HL-60 (cell line): ENCODE measurements at regions not wholly inside any gene's neighbourhood (a gene's known extent, or its start where the extent isn't known, plus 50 kb on each side); places are given as distances from the start of the nearest gene placed in this dataset.

Experiments
- DNase-seq, 2 experiments: peaks; one replicate each; pipeline ENCODE4 v3.0.0-alpha.2; 2010 to 2020; ENCODE audit warnings: low read depth in 1 of 2, low spot score in 1 of 2
- H3K27ac ChIP-seq: fragments of 250-450 bp; sonication (Bioruptor Pico); replicated peaks from 2 replicates; pipeline ENCODE4 v1.5.1; 2020; ENCODE audit warnings: mild to moderate bottlenecking, moderate library complexity
- H3K27me3 ChIP-seq: fragments of 250-450 bp; sonication (Bioruptor Pico); 2 replicates; pipeline ENCODE4 v1.5.1; 2021; ENCODE audit warnings: mild to moderate bottlenecking, moderate library complexity; ENCODE audit not compliant: insufficient read depth, poor library complexity, severe bottlenecking
- H3K4me3 ChIP-seq: replicated peaks from 2 replicates; pipeline ENCODE4 v1.5.1; 2011; ENCODE audit warnings: mild to moderate bottlenecking, control low read depth, low read length; ENCODE audit not compliant: insufficient read depth
- GABPA ChIP-seq: IDR thresholded peaks from 2 replicates; pipeline ENCODE4 v1.6.1; 2012; ENCODE audit warnings: low read depth
- POLR2AphosphoS5 ChIP-seq: IDR thresholded peaks from 2 replicates; pipeline ENCODE4 v1.6.1; 2012; ENCODE audit warnings: low read depth
- REST ChIP-seq: IDR thresholded peaks from 2 replicates; pipeline ENCODE4 v1.6.1; 2012; ENCODE audit warnings: low read depth; ENCODE audit not compliant: insufficient replicate concordance
- SPI1 ChIP-seq: IDR thresholded peaks from 2 replicates; pipeline ENCODE4 v1.6.1; 2012; ENCODE audit warnings: low read depth, mild to moderate bottlenecking, borderline replicate concordance
- TF ChIP-seq, protein P1 (sequence below): IDR thresholded peaks from one replicate; pipeline ENCODE4 v1.5.1; 2011; ENCODE audit warnings: low read length, control low read depth, inconsistent platforms; ENCODE audit not compliant: insufficient read depth

DNA sequence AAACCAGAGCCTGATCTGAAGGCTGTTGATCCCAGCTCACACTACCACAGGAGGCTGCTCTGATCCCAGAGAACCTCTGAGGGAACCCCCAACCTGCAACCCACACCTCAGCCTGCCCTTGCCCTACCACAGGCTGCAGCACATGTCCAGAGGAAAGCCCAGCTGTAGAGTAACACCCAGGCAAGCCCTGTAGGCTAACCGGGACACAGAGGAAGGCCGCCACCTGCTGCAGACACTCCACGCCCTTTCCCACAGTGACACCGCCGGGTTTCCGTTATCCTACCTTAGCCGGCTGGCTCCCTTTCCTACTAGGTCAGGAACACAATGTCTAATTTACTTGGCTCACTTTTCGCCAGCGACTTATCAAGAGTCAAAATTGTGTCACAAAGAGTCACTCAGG, 266.7 kb upstream of the KLHL29 start:
- no peak overlapping the region for H3K27ac ChIP-seq
- no peak for DNase-seq
- no peak overlapping the region for H3K4me3 ChIP-seq
- H3K27me3 ChIP-seq = no peaks in the 10 kb centered on the region
- no peak for TF ChIP-seq REST
- TF ChIP-seq SPI1 = no peak
- no peak for TF ChIP-seq POLR2AphosphoS5
- no peak for TF ChIP-seq GABPA
- TF ChIP-seq, protein P1, sequence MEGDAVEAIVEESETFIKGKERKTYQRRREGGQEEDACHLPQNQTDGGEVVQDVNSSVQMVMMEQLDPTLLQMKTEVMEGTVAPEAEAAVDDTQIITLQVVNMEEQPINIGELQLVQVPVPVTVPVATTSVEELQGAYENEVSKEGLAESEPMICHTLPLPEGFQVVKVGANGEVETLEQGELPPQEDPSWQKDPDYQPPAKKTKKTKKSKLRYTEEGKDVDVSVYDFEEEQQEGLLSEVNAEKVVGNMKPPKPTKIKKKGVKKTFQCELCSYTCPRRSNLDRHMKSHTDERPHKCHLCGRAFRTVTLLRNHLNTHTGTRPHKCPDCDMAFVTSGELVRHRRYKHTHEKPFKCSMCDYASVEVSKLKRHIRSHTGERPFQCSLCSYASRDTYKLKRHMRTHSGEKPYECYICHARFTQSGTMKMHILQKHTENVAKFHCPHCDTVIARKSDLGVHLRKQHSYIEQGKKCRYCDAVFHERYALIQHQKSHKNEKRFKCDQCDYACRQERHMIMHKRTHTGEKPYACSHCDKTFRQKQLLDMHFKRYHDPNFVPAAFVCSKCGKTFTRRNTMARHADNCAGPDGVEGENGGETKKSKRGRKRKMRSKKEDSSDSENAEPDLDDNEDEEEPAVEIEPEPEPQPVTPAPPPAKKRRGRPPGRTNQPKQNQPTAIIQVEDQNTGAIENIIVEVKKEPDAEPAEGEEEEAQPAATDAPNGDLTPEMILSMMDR = no peak

DNA sequence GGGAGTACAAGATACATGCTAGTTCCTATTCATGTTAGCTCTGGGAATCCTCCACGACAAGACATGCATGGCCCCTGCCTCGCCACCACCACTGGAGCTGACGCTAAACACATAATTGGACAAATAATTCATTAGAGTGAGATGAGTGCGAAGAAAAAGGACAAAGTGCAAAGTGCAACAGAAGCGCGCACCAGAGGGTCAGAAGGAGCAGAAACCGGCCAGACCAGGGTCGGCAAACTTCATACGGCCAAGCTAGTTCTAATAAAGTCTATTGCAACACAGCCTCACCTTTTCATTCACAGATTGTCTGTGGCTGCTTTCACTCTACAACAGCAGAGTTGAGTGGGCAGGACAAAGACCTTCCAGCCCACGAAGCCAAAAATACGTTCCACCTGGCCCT, 266.1 kb upstream of the KLHL29 start:
- no peaks in the 10 kb centered on the region for H3K27me3 ChIP-seq
- H3K4me3 ChIP-seq = no peak overlapping the region
- no peak for DNase-seq
- H3K27ac ChIP-seq = no peak overlapping the region
- no peak for TF ChIP-seq SPI1
- TF ChIP-seq REST = no peak
- TF ChIP-seq, protein P1 = no peak
- no peak for TF ChIP-seq GABPA
- TF ChIP-seq POLR2AphosphoS5 = no peak

DNA sequence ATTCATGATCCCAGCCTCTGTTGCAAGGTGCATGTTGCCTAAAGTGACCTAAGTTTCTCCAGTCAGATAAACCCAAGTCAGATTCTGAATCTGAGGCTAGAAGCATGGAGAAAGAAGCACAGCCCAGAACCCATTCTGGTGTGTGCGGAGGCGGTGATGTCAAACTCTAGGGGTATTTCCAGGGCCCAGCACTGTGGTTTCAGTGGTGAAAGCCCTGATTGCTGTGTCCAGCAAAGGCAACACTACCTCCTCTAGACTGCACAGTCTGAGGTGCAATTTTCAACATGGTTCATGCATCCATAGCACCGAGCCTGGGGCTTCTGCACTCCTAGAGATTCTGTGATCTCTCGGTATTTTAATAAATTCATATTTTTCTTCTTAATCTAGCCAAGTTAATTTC, 264.8 kb upstream of the KLHL29 start:
- H3K27ac ChIP-seq = no peak overlapping the region
- H3K4me3 ChIP-seq = no peak overlapping the region
- no peak for DNase-seq
- no peaks in the 10 kb centered on the region for H3K27me3 ChIP-seq
- TF ChIP-seq POLR2AphosphoS5 = no peak
- TF ChIP-seq SPI1 = no peak
- no peak for TF ChIP-seq GABPA
- no peak for TF ChIP-seq REST
- TF ChIP-seq, protein P1 = no peak
